Stimulated activated CD8-positive, alpha-beta memory T cell treated with anti-CD3 and anti-CD28 coated beads, Interleukin-15, amount 100 ng/mL, for 1 hour (primary cell): ENCODE measurements at regions not wholly inside any gene's neighbourhood (a gene's known extent, or its start where the extent isn't known, plus 50 kb on each side); places are given as distances from the start of the nearest gene placed in this dataset.
"Not testable (repeated sequence)": the region's sequence is repeated elsewhere in the genome, so short reads cannot be mapped to it uniquely, and the experiment has no call there.

Source experiments
- DNase-seq: peaks from one replicate; pipeline ENCODE4 v3.0.0-alpha.2; 2020; ENCODE audit warnings: low read depth

GRCh38 chr20:40931410-40932044 is 97.1 kb upstream of the TOP1 start:
- DNase-seq: no peak

DNA sequence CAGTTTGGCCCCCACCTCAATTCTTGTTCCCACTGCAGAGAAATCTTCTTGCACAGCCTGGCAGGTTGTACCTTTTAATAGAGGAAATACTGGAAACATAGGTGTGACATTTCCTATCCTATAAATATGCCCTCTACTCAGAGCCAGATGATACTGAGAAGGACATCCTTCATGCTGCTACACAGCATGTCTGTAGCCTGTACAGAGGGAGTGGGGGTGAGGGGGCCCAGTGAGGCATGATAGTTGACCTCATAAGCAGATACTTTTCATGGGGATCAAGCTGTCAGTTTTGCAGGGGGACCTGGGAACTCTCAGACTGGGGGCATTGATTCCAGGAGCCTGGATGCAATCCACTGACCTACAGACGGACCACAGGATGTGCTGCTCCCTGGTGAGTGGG is 96.2 kb upstream of the TOP1 start:
- DNase-seq: no peak

GRCh38 chr20:40933758-40934157 is 94.9 kb upstream of the TOP1 start:
- no peak for DNase-seq

- DNase-seq: no peak
These were observed 90.6 kb upstream of the TOP1 start for GRCh38 chr20:40938020-40938419.

DNA sequence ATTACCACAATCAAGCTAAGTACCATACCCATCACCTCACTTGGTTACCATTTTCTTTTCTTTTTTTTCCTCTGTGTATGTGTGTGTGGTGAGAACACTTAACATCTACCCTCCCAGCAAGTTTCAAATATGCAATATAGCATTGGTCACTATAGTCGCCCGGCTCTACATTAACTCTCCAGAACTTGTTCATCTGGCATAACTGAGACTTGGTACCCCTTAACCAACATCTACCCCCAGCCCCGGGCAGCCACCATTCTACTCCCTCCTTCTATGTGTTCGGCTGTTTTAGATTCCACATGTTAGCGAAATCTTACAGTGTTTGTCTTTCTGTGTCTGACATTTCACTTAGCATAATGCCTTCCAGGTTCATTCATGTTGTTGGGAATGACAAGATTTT is 89.0 kb upstream of the TOP1 start:
- no peak for DNase-seq

DNA sequence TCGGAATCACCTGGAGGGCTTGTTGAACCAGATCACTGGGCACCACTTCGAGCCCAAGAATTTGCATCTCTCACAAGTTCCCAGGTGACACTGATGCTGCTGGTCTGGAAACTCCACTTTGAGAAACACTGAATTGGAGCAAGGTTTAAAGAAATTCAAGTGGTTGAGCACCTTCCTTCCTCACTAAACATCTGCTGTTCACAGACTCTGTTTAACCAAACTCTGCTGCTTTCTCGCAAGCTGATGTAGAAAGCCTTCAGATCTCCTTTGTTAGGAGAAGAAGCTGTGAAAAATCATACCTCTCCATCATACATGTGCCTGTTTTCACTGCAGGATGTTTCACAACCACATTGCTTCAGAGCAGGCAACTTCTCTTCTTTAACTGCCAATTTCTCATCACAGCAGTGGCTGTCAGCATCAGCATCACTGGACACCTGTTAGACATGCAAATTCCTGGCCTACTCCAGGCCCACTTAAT is 87.5 kb upstream of the TOP1 start:
- no peak for DNase-seq

DNA sequence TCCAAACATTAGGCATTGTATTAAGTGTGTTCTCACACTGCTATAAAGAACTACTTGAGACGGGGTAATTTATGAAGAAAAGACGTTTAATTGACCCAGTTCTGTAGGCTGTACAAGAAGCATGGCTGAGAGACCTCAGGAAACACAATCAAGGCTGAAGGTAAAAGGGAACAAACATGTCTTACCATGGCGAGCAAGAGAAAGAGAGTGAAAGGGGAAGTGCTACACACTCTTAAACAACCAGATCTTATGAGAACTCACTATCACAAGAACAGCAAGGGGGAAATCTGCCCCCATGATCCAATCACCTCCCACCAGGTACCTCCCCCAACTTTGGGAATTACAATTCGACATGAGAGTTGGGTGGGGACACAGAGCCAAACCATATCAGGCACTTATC is 86.6 kb upstream of the TOP1 start:
- no peak for DNase-seq

GRCh38 chr20:40942775-40943174 is 85.8 kb upstream of the TOP1 start:
- DNase-seq: no peak

DNA sequence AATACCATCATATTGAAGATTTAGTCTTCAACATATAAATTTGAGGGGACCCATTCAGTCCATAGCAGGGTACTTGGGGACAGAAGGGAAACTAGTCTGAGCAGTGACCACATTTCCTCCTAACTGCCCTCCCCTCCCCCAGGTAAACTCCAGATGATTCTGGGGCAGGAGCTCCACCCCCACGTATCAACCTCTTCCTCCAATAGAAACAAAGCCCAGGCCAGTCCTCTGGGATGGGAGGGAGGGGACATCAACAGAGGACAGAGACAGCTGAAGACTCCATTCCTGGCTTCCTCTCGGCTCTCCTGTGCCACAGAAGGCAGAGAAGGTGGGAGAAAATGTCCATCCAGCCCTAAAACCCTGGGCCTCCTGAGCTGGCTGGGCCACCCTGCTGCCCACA is 85.0 kb upstream of the TOP1 start:
- DNase-seq: no peak

DNA sequence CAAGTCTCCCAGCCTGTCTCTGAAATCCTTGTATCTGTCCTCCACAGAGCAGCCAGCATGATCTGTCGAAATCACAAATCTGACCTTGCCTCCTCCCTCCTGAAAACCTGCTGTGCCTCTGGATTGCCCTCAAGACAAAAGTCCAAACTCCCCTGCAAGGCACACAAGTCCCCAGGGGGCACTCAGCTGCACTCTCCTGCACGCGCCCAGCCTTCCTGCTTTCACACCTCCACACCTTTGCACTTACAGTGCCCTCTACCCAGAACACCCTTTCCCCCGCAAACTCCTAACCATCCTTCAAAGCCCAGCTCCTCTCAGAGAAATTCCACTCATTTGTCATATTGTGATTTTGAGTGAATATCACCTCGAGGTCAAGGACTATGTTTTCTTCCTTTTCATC is 83.4 kb upstream of the TOP1 start:
- DNase-seq: no peak

DNA sequence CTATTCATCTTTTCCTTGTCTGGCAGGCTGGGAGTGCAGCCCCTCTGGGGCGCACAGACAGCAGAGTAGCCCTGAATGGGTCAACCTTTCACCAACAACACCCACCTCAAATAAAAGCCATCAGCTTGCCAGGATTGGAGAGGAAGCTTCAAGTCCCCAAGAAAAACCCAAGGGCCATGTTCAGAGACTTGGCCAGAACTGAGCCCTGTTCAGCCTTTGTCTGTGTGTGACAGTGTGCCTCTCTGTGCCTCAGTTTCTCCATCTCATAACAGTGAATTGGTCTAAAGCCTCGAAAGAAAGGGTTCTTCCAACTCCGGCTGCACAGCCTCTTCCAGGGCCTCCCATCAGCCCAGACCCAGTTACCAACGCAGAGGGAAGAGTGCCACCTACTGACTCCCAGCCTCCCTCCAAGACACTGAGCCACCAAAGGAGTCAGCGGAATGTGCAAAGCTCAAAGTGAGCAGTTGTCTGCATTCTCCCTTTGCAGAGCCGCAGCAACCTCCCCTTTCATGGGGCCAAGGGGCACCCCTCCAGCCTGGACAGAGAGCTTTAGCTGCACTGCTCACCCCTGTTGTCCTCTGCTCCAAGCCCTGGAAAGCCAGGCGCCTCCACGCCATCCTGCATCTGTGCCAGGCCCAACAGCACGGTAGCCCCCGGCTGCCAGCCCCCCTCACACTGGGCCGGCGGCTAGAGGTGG is 82.7 kb upstream of the TOP1 start:
- no peak for DNase-seq

- no peak for DNase-seq
These were observed 82.2 kb upstream of the TOP1 start for GRCh38 chr20:40946451-40946850.

- no peak for DNase-seq
These were observed 80.0 kb upstream of the TOP1 start for GRCh38 chr20:40948465-40949267.

DNA sequence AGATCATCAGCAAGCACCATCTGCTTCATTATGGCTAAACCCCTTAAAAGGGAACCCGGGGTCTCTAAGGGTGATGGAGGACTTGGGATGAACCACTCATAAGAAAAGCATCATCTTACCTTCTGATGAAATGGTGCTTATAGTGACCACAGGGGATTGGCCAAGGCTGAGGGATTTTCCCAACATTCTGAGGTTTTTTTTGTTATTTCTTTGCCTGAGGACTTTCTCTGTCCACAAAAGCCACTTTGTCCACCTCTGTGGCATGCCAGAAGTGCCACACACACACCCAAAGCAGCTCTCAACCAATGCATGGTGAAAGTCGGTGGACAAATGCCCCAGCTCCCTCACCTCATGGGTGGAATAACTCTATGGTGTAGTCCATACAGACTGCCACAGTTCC is 79.3 kb upstream of the TOP1 start:
- DNase-seq: no peak

GRCh38 chr20:40952136-40952535 is 76.5 kb upstream of the TOP1 start:
- DNase-seq: no peak

- no peak for DNase-seq
These were observed 75.2 kb upstream of the TOP1 start for GRCh38 chr20:40953416-40953815.

GRCh38 chr20:40953856-40954255 is 74.8 kb upstream of the TOP1 start:
- DNase-seq: no peak

DNA sequence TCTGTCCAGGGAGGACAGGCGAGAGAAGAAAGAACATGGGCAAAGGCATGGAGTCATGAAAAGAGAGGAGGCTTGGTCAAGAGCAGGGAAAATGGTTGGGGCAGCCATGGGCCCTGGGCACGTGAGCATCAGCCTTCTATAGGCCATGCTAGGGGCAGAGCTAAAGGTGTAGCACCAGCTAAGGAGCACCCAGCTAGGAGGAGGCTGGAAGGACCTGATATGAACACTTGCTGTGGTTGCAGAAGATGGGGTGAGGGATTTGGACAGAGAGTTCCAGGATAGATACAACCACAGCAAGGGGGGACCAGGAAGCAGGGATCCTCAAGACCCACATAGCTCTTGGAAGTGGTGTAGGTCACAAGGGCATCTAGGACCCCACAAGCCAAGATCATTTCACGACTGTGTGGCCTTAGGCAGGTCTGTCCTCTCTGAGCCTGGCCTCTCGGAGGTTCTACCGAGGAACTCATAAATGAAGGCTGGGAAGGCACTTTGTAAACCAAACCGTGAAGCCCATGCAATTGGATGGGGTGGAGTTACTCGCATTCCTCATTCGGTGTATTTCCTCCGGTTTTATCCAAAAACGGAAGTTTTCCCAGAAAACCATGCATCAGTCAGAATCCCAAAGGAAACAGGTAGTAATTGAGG is 74.0 kb upstream of the TOP1 start:
- DNase-seq: no peak

DNA sequence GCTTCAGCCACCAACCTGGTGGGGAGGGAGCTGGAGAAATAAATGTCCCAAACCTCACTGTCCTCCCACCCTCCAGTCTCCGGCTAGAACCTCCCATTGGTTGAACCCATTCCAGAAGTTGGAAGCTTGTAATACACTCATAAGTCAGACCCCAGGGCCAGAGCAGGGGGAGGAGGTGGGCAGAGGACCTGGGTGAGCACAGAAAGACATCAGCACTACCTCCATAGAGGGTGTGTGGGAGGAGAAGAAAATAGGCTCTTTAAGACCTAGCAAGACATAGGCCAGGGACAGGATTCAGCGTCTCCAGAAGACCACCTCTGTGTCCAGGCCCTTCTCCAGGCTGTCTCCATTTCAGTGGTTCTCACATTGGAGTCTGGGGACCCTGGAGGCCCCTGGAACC is 73.3 kb upstream of the TOP1 start:
- no peak for DNase-seq

DNA sequence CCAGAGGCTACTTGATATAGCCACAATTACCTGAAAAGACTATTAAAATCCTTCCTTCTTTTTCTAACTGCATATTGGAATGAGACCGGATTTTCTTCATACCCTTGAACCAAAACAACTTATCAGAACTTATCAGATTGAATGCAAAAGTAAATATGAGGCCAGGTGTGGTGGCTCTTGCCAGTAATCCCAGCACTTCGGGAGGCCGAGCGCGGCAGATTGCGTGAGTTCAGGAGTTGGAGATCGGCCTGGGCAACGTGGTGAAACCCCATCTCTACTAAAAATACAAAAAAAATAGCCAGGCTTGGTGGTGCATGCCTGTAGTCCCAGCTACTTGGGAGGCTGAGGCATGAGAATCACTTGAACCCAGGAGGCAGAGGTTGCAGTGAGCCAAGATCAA is 72.8 kb upstream of the TOP1 start:
- DNase-seq: not testable (repeated sequence)

- no peak for DNase-seq
These were observed 71.9 kb upstream of the TOP1 start for GRCh38 chr20:40956542-40957264.

DNA sequence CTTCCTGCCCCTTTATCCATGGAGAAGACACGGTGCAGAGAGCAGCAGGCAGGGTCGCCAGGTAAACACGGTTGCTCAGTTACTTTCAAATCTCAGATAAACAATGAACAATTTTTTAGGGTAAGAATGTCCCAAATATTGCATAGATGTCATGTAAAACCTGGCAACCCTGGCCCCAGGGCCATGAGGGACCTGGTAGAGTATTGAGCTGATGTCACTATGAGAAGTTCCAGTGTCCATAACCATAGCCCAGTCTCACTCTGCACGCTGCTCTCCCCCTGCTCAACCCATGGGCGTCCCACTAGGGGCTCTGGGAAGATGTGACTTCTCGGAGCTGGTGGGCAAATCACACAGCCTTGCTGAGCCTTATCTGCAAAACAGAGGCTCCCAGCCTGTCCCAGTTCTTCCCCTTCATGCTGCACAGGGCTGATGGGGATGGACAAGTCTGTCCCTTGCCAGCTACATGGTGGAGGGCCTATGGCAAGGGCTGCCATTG is 71.3 kb upstream of the TOP1 start:
- no peak for DNase-seq
